Loucy (cell line): ENCODE measurements at regions not wholly inside any gene's neighbourhood (a gene's known extent, or its start where the extent isn't known, plus 50 kb on each side); places are given as distances from the start of the nearest gene placed in this dataset.

ENCODE experiments used
- CTCF ChIP-seq: fragments of 200-600 bp; sonication (generic); conservative IDR thresholded peaks from 2 replicates; pipeline ENCODE4 v1.5.1; 2014; ENCODE audit warnings: mild to moderate bottlenecking, antibody characterized with exemption, low read length
- EZH2phosphoT487 ChIP-seq: fragments of 200-600 bp; IDR thresholded peaks from 2 replicates; pipeline ENCODE4 v1.6.1; 2018; ENCODE audit warnings: antibody characterized with exemption, mild to moderate bottlenecking, moderate library complexity, borderline replicate concordance

GRCh38 chr10:118471863-118472262 is 123.6 kb downstream of the PRLHR start:
- no peak for TF ChIP-seq CTCF
- TF ChIP-seq EZH2phosphoT487: no peak
